ENCODE measurements at regions not wholly inside any gene's neighbourhood (a gene's known extent, or its start where the extent isn't known, plus 50 kb on each side); places are given as distances from the start of the nearest gene placed in this dataset.
A peak's percentile ranks its signal among the peaks of the same experiment; 100 is the strongest.

DNA sequence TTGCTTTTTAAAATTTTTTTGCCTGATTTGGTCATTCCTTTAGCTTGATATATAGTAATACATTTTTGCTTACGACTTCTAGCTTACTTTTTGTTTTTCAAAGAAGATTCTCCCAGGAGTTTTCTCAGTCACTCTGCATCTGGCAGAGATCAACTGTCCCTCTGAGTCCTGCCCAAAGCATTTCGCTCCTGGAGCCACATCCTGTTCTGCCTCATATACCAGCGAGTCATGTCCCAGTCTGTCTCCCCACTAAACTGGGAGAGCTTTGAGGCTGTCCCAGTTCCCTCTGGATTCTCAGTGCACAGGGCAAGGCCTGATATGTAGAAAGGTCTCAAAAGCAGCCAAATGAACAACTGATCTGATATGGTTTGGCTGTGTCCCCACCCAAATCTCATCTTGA is 326.3 kb downstream of the ARRDC4 start:
- Mint-ChIP-seq H3K4me1 (ENCODE audit: low read depth) (peaks cover 19% of the 10 kb centered on the region), H3K4me3 (peak overlapping the region; percentile 84), H3K9me3 (no peaks in the 10 kb centered on the region), H3K27ac (peak overlapping the region; percentile 75; the same call in 1 of the 2 replicates), H3K36me3 (ENCODE audit: low read depth) (no peaks in the 10 kb centered on the region), H3K27me3 (ENCODE audit: insufficient read depth) (peaks cover 10% of the 10 kb centered on the region)
- TF ChIP-seq CTCF (IDR thresholded peaks at IDR 0.05), result no peak
- DNase-seq, result peak; percentile 30

DNA sequence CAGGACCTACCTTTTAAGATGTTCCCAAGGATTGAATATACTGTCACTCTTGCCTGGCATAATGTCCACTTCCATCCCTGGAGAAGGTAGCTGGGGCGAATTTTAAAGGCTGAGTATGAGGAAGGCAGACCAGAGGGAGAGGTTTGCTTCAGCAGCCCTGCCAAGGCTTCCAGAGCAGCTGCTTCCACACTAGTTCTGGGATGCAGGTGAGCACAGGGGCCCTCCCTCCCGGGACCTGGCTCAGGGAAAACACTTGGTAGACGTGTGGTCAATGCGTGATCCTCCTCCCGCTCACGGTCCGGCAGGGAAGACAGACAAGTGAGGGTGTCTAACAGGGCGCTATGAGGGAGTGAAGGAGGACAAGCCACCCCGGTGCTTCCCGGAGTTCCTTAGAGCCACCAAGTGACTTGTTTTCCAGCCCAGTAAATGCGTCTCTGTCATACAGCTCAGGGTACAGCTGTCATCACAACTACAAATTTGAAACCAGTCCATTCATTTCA is 327.6 kb downstream of the ARRDC4 start:
- H3K4me3 Mint-ChIP-seq, result no peak overlapping the region
- no peak for TF ChIP-seq CTCF (IDR thresholded peaks at IDR 0.05)
- peaks cover 12% of the 10 kb centered on the region for H3K27me3 Mint-ChIP-seq (ENCODE audit: insufficient read depth)
- H3K9me3 Mint-ChIP-seq, result no peaks in the 10 kb centered on the region
- no peak for DNase-seq
- H3K27ac Mint-ChIP-seq, result no peak overlapping the region
- peaks cover 24% of the 10 kb centered on the region for H3K4me1 Mint-ChIP-seq (ENCODE audit: low read depth)
- no peaks in the 10 kb centered on the region for H3K36me3 Mint-ChIP-seq (ENCODE audit: low read depth)

GRCh38 chr15:98289747-98290146 is 329.2 kb downstream of the ARRDC4 start:
- peak; percentile 8 for DNase-seq
- no peak overlapping the region for H3K27ac Mint-ChIP-seq
- no peaks in the 10 kb centered on the region for H3K9me3 Mint-ChIP-seq
- peaks cover 13% of the 10 kb centered on the region for H3K27me3 Mint-ChIP-seq (ENCODE audit: insufficient read depth)
- no peaks in the 10 kb centered on the region for H3K36me3 Mint-ChIP-seq (ENCODE audit: low read depth)
- no peak for TF ChIP-seq CTCF (IDR thresholded peaks at IDR 0.05)
- peaks cover 26% of the 10 kb centered on the region for H3K4me1 Mint-ChIP-seq (ENCODE audit: low read depth)
- H3K4me3 Mint-ChIP-seq, result no peak overlapping the region

DNA sequence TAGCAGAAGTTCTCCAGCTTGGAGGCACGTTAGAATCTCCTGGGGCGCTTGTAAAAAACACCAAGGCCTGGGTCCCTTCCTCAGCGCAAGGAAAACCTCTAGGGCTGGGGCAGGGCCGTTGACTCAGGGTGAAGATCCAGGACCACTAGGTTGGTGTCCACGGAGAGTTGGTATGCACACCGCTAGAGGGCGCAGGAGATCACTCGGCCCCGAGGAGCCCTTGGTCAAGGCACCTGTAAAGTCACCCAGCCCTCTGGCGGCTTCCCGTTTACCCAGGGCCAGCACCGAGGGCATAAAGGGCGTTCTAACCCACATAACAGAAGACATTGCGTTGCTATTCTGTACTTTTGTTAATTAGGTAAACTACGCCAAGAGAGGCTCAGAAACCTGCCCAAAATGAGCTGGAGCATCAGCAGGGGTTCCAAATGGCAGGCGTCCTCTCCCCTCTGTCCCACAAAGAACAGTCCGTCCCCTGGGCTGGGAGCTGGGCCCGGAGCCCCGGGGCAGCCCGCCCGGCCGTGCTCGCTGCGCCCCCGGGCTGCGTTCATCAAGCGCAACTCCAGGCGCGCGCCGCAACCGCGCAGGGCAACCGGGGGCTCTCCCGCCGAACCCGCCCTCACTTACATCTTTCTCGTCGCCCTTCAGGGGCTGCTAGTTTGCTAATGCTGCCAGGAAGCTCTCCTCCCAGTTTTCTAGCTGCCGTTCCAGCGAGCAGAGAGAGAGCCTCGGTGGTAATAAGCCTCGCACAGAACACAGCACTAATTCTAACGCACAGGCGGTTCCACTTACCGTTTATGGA is 332.1 kb downstream of the ARRDC4 start:
- Mint-ChIP-seq H3K27ac (no peak overlapping the region), H3K36me3 (ENCODE audit: low read depth) (no peaks in the 10 kb centered on the region), H3K27me3 (ENCODE audit: insufficient read depth) (peaks cover 16% of the 10 kb centered on the region), H3K4me1 (ENCODE audit: low read depth) (peaks cover 11% of the 10 kb centered on the region; the same call in 1 of the 2 replicates), H3K4me3 (peak overlapping the region; percentile 62; the same call in 1 of the 2 replicates), H3K9me3 (no peaks in the 10 kb centered on the region)
- DNase-seq, result peak; percentile 10
- peak; percentile 90 for TF ChIP-seq CTCF (IDR thresholded peaks at IDR 0.05)

DNA sequence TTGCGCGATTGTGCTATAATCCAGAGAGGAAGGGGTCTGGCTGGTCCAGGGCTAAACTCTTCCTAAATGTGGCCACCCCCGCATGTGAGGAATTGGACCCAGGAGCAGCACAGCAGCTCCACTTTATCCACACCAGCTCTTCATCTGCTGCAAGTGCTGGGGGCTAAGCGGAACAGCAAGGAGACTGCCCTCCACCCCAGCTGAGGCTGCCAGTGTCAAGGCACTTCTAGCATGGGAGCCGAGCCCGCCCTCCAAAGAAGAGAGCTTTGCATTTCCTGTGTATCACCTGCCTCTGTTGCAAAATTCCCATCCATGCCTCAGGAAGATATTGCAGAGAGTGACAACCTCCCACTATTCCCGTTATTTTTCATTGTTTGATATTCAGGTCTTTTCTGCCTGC is 333.6 kb downstream of the ARRDC4 start:
- Mint-ChIP-seq H3K9me3 (no peaks in the 10 kb centered on the region), H3K27me3 (ENCODE audit: insufficient read depth) (peaks cover 20% of the 10 kb centered on the region), H3K4me3 (no peak overlapping the region), H3K4me1 (ENCODE audit: low read depth) (peaks cover 11% of the 10 kb centered on the region; the same call in 1 of the 2 replicates), H3K36me3 (ENCODE audit: low read depth) (no peaks in the 10 kb centered on the region), H3K27ac (no peak overlapping the region)
- DNase-seq, result no peak
- TF ChIP-seq CTCF (IDR thresholded peaks at IDR 0.05), result no peak

Data from HFFc6 (cell line).